ENCODE measurements at regions not wholly inside any gene's neighbourhood (a gene's known extent, or its start where the extent isn't known, plus 50 kb on each side); places are given as distances from the start of the nearest gene placed in this dataset.

DNA sequence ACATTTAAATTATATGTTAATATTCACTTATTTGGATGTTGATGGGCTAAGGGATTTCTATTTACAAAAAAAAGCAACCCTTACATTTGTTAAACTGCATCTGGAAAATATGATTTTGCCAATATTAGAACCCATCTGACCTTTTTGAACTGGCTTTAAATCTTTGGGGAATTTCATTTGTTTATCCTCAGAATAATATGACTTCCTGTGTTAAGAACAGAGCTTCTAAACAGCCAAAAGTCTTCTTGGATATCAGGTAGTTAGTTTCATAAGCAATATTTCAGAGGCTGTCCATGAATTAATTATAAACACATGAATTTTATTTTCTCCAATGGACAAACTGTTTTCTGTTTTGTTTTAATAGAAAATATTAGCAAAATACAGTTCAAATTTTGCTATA lies 301.9 kb upstream of the AGTR1 start:
- H3K4me1 Mint-ChIP-seq, result no peaks in the 10 kb centered on the region

DNA sequence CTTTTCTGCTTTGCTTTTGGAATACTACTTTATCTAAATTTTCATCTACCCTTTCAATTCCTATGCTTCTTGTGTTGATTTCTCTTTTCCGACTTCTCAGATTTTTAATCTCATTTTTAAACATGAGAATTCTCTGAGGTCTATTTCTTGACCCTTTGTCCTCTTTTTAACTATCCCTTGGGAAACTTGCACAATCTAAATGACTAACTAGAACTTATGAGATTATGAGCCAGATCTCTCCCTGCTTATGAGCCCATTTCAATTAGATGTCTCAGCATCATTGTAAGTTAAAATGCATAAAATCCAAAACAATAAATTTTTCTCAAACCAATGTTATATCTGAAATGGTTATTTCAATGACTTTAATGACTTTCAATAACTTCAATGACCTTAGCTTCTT lies 296.9 kb upstream of the AGTR1 start:
- Mint-ChIP-seq H3K36me3 (ENCODE audit: low read depth) (no peaks in the 10 kb centered on the region), H3K4me3 (no peak overlapping the region), H3K27ac (ENCODE audit: unreplicated experiment) (no peak overlapping the region), H3K27me3 (ENCODE audit: low read depth) (no peaks in the 10 kb centered on the region), H3K9me3 (peaks cover 6% of the 10 kb centered on the region), H3K4me1 (no peaks in the 10 kb centered on the region)
- TF ChIP-seq, protein P1, sequence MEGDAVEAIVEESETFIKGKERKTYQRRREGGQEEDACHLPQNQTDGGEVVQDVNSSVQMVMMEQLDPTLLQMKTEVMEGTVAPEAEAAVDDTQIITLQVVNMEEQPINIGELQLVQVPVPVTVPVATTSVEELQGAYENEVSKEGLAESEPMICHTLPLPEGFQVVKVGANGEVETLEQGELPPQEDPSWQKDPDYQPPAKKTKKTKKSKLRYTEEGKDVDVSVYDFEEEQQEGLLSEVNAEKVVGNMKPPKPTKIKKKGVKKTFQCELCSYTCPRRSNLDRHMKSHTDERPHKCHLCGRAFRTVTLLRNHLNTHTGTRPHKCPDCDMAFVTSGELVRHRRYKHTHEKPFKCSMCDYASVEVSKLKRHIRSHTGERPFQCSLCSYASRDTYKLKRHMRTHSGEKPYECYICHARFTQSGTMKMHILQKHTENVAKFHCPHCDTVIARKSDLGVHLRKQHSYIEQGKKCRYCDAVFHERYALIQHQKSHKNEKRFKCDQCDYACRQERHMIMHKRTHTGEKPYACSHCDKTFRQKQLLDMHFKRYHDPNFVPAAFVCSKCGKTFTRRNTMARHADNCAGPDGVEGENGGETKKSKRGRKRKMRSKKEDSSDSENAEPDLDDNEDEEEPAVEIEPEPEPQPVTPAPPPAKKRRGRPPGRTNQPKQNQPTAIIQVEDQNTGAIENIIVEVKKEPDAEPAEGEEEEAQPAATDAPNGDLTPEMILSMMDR (conservative IDR thresholded peaks at IDR 0.05), result no peak
- no peak for DNase-seq (ENCODE audit: low read depth, low spot score)

More for the DNA sequence above, 301.9 kb upstream of the AGTR1 start:
- DNase-seq (ENCODE audit: low read depth, low spot score), result no peak
- Mint-ChIP-seq H3K36me3 (ENCODE audit: low read depth) (no peaks in the 10 kb centered on the region), H3K27ac (ENCODE audit: unreplicated experiment) (no peak overlapping the region), H3K9me3 (peaks cover 5% of the 10 kb centered on the region), H3K4me3 (no peak overlapping the region), H3K27me3 (ENCODE audit: low read depth) (no peaks in the 10 kb centered on the region)
- TF ChIP-seq, protein P1 (conservative IDR thresholded peaks at IDR 0.05), result no peak

DNA sequence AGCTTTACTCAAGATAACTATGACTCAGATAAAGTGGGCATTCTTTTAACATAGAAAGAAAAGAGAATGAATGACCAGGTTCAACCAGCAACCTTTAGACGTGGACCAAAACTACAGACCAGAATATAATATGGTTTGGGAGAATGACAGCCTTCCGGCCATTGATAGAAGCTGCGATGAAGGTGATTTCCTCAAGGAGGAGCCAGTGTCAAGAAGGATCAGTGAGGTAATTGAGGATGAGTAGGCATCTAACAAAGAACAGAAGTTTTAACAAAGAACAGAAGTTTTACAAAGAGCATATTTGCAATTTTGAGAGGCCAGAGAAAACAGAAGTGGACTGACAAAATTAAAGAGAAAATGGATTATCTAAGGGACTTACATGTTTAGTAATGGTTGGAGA lies 289.0 kb upstream of the AGTR1 start:
- DNase-seq (ENCODE audit: low read depth, low spot score), result no peak
- Mint-ChIP-seq H3K9me3 (peaks cover 13% of the 10 kb centered on the region), H3K4me3 (no peak overlapping the region), H3K4me1 (no peaks in the 10 kb centered on the region), H3K27ac (ENCODE audit: unreplicated experiment) (no peak overlapping the region), H3K27me3 (ENCODE audit: low read depth) (no peaks in the 10 kb centered on the region), H3K36me3 (ENCODE audit: low read depth) (peaks cover 10% of the 10 kb centered on the region)
- TF ChIP-seq, protein P1 (conservative IDR thresholded peaks at IDR 0.05), result no peak

DNA sequence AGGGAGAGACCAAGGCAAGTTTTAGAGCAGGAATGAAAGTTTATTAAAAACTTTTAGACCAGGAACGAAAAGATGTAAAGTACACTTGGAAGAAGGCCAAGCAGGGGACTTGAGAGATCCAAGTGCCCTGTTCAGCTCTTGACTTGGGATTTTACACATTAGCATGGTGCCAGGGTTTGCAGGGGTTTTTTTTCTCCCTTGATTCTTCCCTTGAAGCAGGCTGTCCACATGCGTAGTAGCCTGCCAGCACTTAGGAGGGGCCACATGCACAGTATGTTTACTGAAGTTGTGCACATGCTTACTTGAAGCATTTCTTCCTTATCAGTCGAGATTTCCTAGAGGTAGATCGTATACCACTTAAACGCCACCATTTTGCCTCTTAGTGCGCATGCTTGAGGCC lies 277.5 kb upstream of the AGTR1 start:
- no peaks in the 10 kb centered on the region for H3K27me3 Mint-ChIP-seq (ENCODE audit: low read depth)
- no peak overlapping the region for H3K27ac Mint-ChIP-seq (ENCODE audit: unreplicated experiment)
- no peak for DNase-seq (ENCODE audit: low read depth, low spot score)
- H3K36me3 Mint-ChIP-seq (ENCODE audit: low read depth), result peaks cover 2% of the 10 kb centered on the region
- no peaks in the 10 kb centered on the region for H3K4me1 Mint-ChIP-seq
- TF ChIP-seq, protein P1 (conservative IDR thresholded peaks at IDR 0.05), result no peak
- no peak overlapping the region for H3K4me3 Mint-ChIP-seq
- no peaks in the 10 kb centered on the region for H3K9me3 Mint-ChIP-seq

DNA sequence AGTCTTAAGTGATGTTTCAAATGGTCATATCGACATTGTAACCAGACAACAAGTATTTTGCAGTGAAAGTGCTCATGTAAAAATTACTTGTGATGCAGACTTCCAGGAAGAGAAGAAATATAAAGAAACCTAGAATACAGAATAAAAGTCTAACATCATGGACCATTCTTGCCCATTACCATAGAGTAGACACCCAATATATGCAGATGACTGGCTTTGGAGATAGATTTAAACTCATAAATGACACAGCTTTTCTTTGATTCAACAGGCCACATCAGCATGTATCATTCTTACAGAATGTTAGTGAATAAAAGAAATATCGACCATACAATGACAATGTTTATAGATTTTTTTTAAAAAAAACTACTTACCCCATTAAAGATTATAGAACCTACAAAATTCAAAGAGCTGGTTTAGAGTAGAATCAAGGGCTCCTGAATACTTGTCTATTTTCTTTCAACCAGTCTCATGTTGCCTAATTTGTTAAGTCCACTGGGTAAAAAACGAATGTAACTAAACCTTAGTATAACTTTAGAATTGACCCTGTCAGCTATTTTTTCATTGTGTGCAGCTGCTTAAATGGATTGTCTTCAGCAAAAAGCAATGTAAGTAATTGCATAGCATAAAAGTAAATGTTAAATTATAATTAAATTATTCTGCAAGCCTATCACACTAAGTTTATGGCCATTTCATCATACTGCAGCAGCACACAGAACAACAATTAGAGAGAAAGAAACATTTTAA lies 268.7 kb upstream of the AGTR1 start:
- Mint-ChIP-seq H3K27ac (ENCODE audit: unreplicated experiment) (no peak overlapping the region), H3K36me3 (ENCODE audit: low read depth) (no peaks in the 10 kb centered on the region), H3K9me3 (peaks cover 2% of the 10 kb centered on the region), H3K27me3 (ENCODE audit: low read depth) (no peaks in the 10 kb centered on the region), H3K4me1 (no peaks in the 10 kb centered on the region), H3K4me3 (no peak overlapping the region)
- TF ChIP-seq, protein P1 (conservative IDR thresholded peaks at IDR 0.05), result no peak
- no peak for DNase-seq (ENCODE audit: low read depth, low spot score)

All from neural crest cell (in vitro differentiated cells).